HG03520 (cell line): ENCODE measurements at regions not wholly inside any gene's neighbourhood (a gene's known extent, or its start where the extent isn't known, plus 50 kb on each side); places are given as distances from the start of the nearest gene placed in this dataset.

Experiments used
- ATAC-seq: cut with Tn5 transposase; IDR thresholded peaks from one replicate; pipeline ENCODE4 v1.9.1; 2021; ENCODE audit warnings: mild to moderate bottlenecking, moderate library complexity; ENCODE audit not compliant: unreplicated experiment

- no peak for ATAC-seq
Observed at GRCh38 chr18:39751161-39751560, 2185.6 kb upstream of the CELF4 start.

- ATAC-seq = no peak
Observed at GRCh38 chr18:39749154-39749553, 2183.6 kb upstream of the CELF4 start.

- ATAC-seq = no peak
Observed at GRCh38 chr18:39748727-39749126, 2183.1 kb upstream of the CELF4 start.

GRCh38 chr18:39746201-39746600 is 2180.6 kb upstream of the CELF4 start:
- ATAC-seq = no peak

- ATAC-seq = no peak
Observed at GRCh38 chr18:39743463-39743862, 2177.9 kb upstream of the CELF4 start.

- no peak for ATAC-seq
Observed at GRCh38 chr18:39741755-39742466, 2176.3 kb upstream of the CELF4 start.

GRCh38 chr18:39737869-39738268 is 2172.3 kb upstream of the CELF4 start:
- ATAC-seq = no peak

- ATAC-seq = no peak
Observed at GRCh38 chr18:39732918-39733317, 2167.3 kb upstream of the CELF4 start.

- no peak for ATAC-seq
Observed at GRCh38 chr18:39730606-39731005, 2165.0 kb upstream of the CELF4 start.

GRCh38 chr18:39724652-39725051 is 2159.1 kb upstream of the CELF4 start:
- no peak for ATAC-seq

GRCh38 chr18:39721712-39722111 is 2156.1 kb upstream of the CELF4 start:
- ATAC-seq = no peak

GRCh38 chr18:39713961-39714360 is 2148.4 kb upstream of the CELF4 start:
- ATAC-seq = no peak

- ATAC-seq = no peak
Observed at GRCh38 chr18:39711701-39712100, 2146.1 kb upstream of the CELF4 start.

- no peak for ATAC-seq
Observed at GRCh38 chr18:39705362-39705761, 2139.8 kb upstream of the CELF4 start.

- no peak for ATAC-seq
Observed at GRCh38 chr18:39702888-39703287, 2137.3 kb upstream of the CELF4 start.

- no peak for ATAC-seq
Observed at GRCh38 chr18:39701839-39702238, 2136.2 kb upstream of the CELF4 start.

GRCh38 chr18:39701055-39701783 is 2135.6 kb upstream of the CELF4 start:
- ATAC-seq = no peak

GRCh38 chr18:39699340-39699964 is 2133.9 kb upstream of the CELF4 start:
- ATAC-seq = no peak

GRCh38 chr18:39698436-39698835 is 2132.8 kb upstream of the CELF4 start:
- ATAC-seq = no peak

- no peak for ATAC-seq
Observed at GRCh38 chr18:39693359-39693758, 2127.8 kb upstream of the CELF4 start.

- no peak for ATAC-seq
Observed at GRCh38 chr18:39692367-39693015, 2126.9 kb upstream of the CELF4 start.
